B cell (primary cell): ENCODE measurements at regions not wholly inside any gene's neighbourhood (a gene's known extent, or its start where the extent isn't known, plus 50 kb on each side); places are given as distances from the start of the nearest gene placed in this dataset.

Experiments used
- ATAC-seq: fragments of 200-7000 bp; cut with Tn5 transposase; one replicate; pipeline ENCODE4 v1.10.0; 2021; ENCODE audit warnings: low read depth, mild to moderate bottlenecking, moderate number of reproducible peaks, moderate library complexity
- CTCF ChIA-PET: fragments of 350-600 bp; sonication (Branson Sonifier 250); formaldehyde crosslinking; loops from one replicate; lab custom pipeline; 2021; ENCODE audit warnings: antibody characterized with exemption, inconsistent platforms; lab: Charles Lee
- POLR2A ChIA-PET: fragments of 350-600 bp; sonication (Branson Sonifier 250); formaldehyde crosslinking; loops from one replicate; lab custom pipeline; 2021; ENCODE audit warnings: antibody characterized with exemption; lab: Charles Lee
- DNase-seq: peaks from one replicate; pipeline ENCODE4 v3.0.0; 2013
- H2AFZ ChIP-seq: 2 replicates; pipeline ENCODE4 v1.6.1; 2012; ENCODE audit warnings: mild to moderate bottlenecking, low read depth, low read length; ENCODE audit not compliant: insufficient read depth, poor library complexity, severe bottlenecking
- H3K27ac ChIP-seq, 2 donors: 1 replicate in 1 of 2; 2 replicates in 1 of 2; pipeline ENCODE4 v1.5.1; 2012 to 2013; ENCODE audit warnings: low read length in 2 of 2, mild to moderate bottlenecking in 2 of 2, moderate library complexity in 1 of 2
- H3K27me3 ChIP-seq, 4 experiments: fragments of 200-600 bp in 1 of 4; sonication (generic) in 1 of 4; replicated peaks in 1 of 4; 1 replicate in 2 of 4; 2 replicates in 2 of 4; pipeline versions ENCODE4 v1.6.1 to v1.7.0; 2013 to 2016; ENCODE audit warnings: low read length in 3 of 4, mild to moderate bottlenecking in 2 of 4, mixed read lengths in 1 of 4, moderate library complexity in 1 of 4; ENCODE audit not compliant: insufficient read depth in 4 of 4, control insufficient read depth in 3 of 4; ENCODE audit errors: control extremely low read depth in 1 of 4
- H3K36me3 ChIP-seq, 2 experiments: replicated peaks in 1 of 2; 1 replicate in 1 of 2; 2 replicates in 1 of 2; pipeline versions ENCODE4 v1.6.1 to v1.7.1; 2013; ENCODE audit warnings: low read length in 1 of 2; ENCODE audit not compliant: insufficient read depth in 2 of 2, control insufficient read depth in 1 of 2; ENCODE audit errors: control extremely low read depth in 1 of 2, extremely low read depth in 1 of 2
- H3K4me1 ChIP-seq, 2 donors: fragments of 200-600 bp in 1 of 2; sonication (generic) in 1 of 2; 1 replicate in 1 of 2; 2 replicates in 1 of 2; pipeline versions ENCODE4 v1.5.1 to v1.6.1; 2013 to 2017; ENCODE audit warnings: low read length in 2 of 2; ENCODE audit not compliant: control insufficient read depth in 2 of 2, insufficient read depth in 2 of 2
- H3K4me2 ChIP-seq: replicated peaks from 2 replicates; pipeline ENCODE3; 2012; ENCODE audit warnings: mild to moderate bottlenecking, low read depth, low read length; ENCODE audit not compliant: poor library complexity, severe bottlenecking
- H3K4me3 ChIP-seq, 5 experiments: fragments of 200-600 bp in 1 of 5; sonication (generic) in 1 of 5; 1 replicate in 3 of 5; 2 replicates in 2 of 5; pipeline versions ENCODE4 v1.5.1 to v1.7.0; 2011 to 2016; ENCODE audit warnings: low read length in 4 of 5, mild to moderate bottlenecking in 4 of 5, low read depth in 2 of 5, control low read depth in 1 of 5, moderate library complexity in 1 of 5; ENCODE audit not compliant: insufficient read depth in 1 of 5; ENCODE audit errors: control extremely low read depth in 1 of 5, extremely low read depth in 1 of 5
- H3K79me2 ChIP-seq: fragments of 200-600 bp; sonication (generic); one replicate; pipeline ENCODE4 v1.6.0; 2016; ENCODE audit warnings: low read length; ENCODE audit not compliant: control insufficient read depth, insufficient read depth
- H3K9ac ChIP-seq: fragments of 200-600 bp; sonication (generic); 2 replicates; pipeline ENCODE4 v1.6.1; 2017; ENCODE audit warnings: mild to moderate bottlenecking, low read length, moderate library complexity
- H3K9me3 ChIP-seq, 3 donors: one replicate each; pipeline versions ENCODE4 v1.6.1 to v1.7.1; 2013; ENCODE audit warnings: low read length in 2 of 3; ENCODE audit not compliant: control insufficient read depth in 2 of 3, insufficient read depth in 1 of 3; ENCODE audit errors: control extremely low read depth in 1 of 3
- H4K20me1 ChIP-seq: 2 replicates; pipeline ENCODE4 v1.6.0; 2012; ENCODE audit warnings: mild to moderate bottlenecking, low read length; ENCODE audit not compliant: insufficient read depth, control insufficient read depth, poor library complexity, severe bottlenecking
- H3K27ac Mint-ChIP-seq: one replicate; pipeline ENCODE4 v1.8.0; 2021; ENCODE audit warnings: mixed read lengths
- H3K27me3 Mint-ChIP-seq: one replicate; pipeline ENCODE4 v1.8.0; 2021; ENCODE audit warnings: mixed read lengths
- H3K4me1 Mint-ChIP-seq: one replicate; pipeline ENCODE4 v1.8.0; 2021; ENCODE audit warnings: mixed read lengths
- H3K4me3 Mint-ChIP-seq: one replicate; pipeline ENCODE4 v1.8.0; 2021; ENCODE audit warnings: mixed read lengths
- H3K9me3 Mint-ChIP-seq: one replicate; pipeline ENCODE4 v1.8.0; 2022; ENCODE audit warnings: mixed read lengths; ENCODE audit not compliant: insufficient read depth
- CTCF ChIP-seq: fragments of 200-600 bp; IDR thresholded peaks from one replicate; pipeline ENCODE4 v1.8.0; 2022; ENCODE audit warnings: antibody characterized with exemption, mild to moderate bottlenecking
- EZH2 ChIP-seq: IDR thresholded peaks from 2 replicates; pipeline ENCODE4 v1.6.1; 2012; ENCODE audit warnings: borderline replicate concordance, low read depth, mild to moderate bottlenecking, moderate library complexity, low read length; ENCODE audit not compliant: insufficient read depth, poor library complexity, severe bottlenecking
- WGBS: methylation state at CpG from one replicate; pipeline ENCODE4 v1.1.5; 2013; ENCODE audit warnings: missing lambda C conversion rate; ENCODE audit not compliant: insufficient coverage; 5-methylcytosine and 5-hydroxymethylcytosine counted together
- intact Hi-C: fragments of 100-400 bp; cut with micrococcal nuclease; formaldehyde crosslinking; loops from one replicate; pipeline ENCODE4 v1.10.0; 2022

- H3K4me1 Mint-ChIP-seq, result no peaks in the 10 kb centered on the region
- ATAC-seq (no peak), DNase-seq (no peak)
- intact Hi-C loops, result no loop called here
- H3K9ac ChIP-seq, result no peak overlapping the region
- no peaks in the 10 kb centered on the region for H3K27me3 ChIP-seq
- POLR2A ChIA-PET, result no interaction called here
- H3K27ac Mint-ChIP-seq, result no peak overlapping the region
- H3K27ac ChIP-seq, result no peak overlapping the region
- peaks cover 2% of the 10 kb centered on the region for H3K9me3 Mint-ChIP-seq
- no peaks in the 10 kb centered on the region for H3K4me1 ChIP-seq
- CTCF ChIA-PET, result no interaction called here
- H3K4me3 ChIP-seq, result no peak overlapping the region
- no CpG with 5 or more reads among the region's 1 CpG for WGBS
- H3K36me3 ChIP-seq, result no peaks in the 10 kb centered on the region
- no peak overlapping the region for H2AFZ ChIP-seq
- TF ChIP-seq EZH2 (no peak), CTCF (no peak)
- H3K9me3 ChIP-seq, result no peaks in the 10 kb centered on the region
- no peak overlapping the region for H3K4me3 Mint-ChIP-seq
- no peaks in the 10 kb centered on the region for H3K27me3 Mint-ChIP-seq
- H3K4me2 ChIP-seq, result no peak overlapping the region
- no peaks in the 10 kb centered on the region for H3K79me2 ChIP-seq
- H4K20me1 ChIP-seq, result no peaks in the 10 kb centered on the region
Observed at GRCh38 chr9:25284365-25284764, 393.9 kb downstream of the TUSC1 start.

GRCh38 chr9:25282946-25283345 lies 395.3 kb downstream of the TUSC1 start:
- no peak for ATAC-seq
- CTCF ChIA-PET, result no interaction called here
- POLR2A ChIA-PET, result no interaction called here
- no peak for DNase-seq
- Histone ChIP-seq H3K27me3 (no peaks in the 10 kb centered on the region), H3K27ac (no peak overlapping the region), H3K4me3 (no peak overlapping the region), H3K4me1 (no peaks in the 10 kb centered on the region), H3K79me2 (no peaks in the 10 kb centered on the region), H3K9me3 (no peaks in the 10 kb centered on the region), H4K20me1 (no peaks in the 10 kb centered on the region), H3K36me3 (no peaks in the 10 kb centered on the region), H3K4me2 (no peak overlapping the region), H2AFZ (no peak overlapping the region), H3K9ac (no peak overlapping the region)
- intact Hi-C loops, result no loop called here
- Mint-ChIP-seq H3K4me1 (no peaks in the 10 kb centered on the region), H3K4me3 (no peak overlapping the region), H3K9me3 (peaks cover 2% of the 10 kb centered on the region), H3K27ac (no peak overlapping the region), H3K27me3 (no peaks in the 10 kb centered on the region)
- TF ChIP-seq CTCF, result no peak
- no peak for TF ChIP-seq EZH2
- no CpG with 5 or more reads among the region's 1 CpG for whole genome bisulfite sequencing
